ENCODE measurements at regions not wholly inside any gene's neighbourhood (a gene's known extent, or its start where the extent isn't known, plus 50 kb on each side); places are given as distances from the start of the nearest gene placed in this dataset.

DNA sequence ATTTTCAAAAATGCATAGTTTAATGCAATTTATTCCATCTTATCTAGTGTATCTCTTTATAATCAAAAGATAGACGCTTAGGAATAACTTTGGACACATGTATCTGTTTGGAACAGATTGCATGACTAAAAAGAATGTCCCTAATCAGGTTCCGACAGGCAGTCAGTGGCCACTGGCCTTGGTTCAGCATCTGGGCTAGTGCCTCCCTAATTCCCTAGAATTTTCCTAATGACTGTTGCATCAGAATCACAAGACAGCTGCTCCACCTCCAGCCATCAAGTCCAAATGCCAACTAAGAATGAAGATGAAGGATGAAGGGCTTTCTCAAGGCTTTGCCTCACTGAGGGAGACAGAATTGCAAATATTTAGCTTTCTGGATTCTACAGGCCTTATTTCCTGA is 173.8 kb downstream of the EFNB2 start:
- intact Hi-C loops (cut with DNase I), result no loop called here
- DNase-seq, result no peak

DNA sequence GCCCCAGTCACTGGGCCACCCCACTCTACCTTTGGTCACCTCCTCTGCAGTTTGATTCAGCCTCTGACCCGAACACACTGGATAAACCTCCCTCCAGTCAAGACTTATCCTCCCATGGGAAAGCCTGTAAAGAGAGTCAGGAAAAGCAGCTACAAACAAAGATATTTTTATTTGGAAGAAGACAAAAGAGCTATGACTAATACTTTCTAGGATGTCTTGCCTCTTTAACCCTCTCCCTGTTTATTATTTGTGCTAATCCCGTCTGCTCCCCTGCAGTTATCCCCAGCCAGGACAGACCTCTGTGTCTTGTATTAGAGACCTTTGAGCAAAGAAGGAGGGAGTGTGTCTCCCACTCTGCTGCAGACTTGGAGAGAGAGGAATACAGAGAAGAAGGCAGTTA is 178.3 kb downstream of the EFNB2 start:
- intact Hi-C loops (cut with DNase I), result no loop called here

DNA sequence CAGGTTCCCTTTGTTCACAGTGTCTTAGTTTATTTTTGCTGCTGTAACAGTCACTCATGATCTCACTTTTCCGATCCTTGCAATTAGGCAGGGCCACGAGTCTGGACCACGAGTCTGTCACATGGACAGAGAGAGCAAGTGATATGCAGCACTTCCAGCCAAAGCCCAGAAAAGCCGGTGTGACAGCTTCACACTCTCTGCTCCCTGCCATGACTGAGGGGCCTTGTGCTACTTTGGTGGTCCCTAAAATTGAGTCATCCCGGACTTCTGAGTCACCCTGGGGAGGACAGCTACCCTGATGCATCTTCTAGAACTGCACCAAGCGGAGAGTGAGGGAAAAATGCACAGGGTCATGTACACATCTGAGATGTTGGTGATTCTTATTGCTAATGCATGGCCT is 179.6 kb downstream of the EFNB2 start:
- no peak for DNase-seq
- intact Hi-C loops (cut with DNase I), result no loop called here

More for the DNA sequence above, 178.3 kb downstream of the EFNB2 start:
- no peak for DNase-seq

DNA sequence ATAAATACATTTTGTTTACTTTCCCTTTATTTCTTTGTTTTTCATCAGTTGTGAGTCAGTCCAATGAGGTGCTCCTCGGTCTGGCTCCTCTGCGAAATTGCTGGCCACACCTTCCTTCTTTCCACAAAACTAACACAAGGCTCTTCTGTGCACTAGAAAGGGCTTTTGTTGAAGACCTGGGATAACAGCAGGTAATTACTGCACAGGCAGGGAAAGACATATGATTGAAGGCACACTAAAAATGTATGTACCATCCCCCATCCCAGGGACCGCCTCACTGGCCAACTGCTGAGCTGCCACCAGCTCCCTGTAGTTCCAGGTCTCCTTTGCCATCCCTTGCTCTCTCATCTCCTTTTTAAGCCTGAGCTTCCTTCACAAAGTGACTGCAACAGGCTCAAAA is 180.5 kb downstream of the EFNB2 start:
- intact Hi-C loops (cut with DNase I), result no loop called here

DNA sequence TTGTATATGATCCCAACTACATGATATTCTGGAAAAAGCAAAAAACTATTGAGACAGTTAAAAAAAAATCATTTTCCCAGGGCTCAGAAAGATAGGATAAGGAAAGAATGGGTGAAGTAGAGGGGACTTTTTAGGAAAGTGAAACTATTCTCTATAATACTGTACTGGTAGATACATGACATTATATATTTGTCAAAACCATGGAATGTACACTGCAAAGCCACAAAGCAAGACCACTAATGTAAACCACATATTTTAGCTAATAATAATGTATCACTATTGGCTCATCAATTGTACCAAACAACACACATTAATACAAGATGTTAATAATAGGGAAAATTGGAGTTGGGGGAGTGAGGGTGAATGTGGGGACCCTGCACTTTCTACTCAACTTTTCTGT is 182.6 kb downstream of the EFNB2 start:
- DNase-seq, result no peak
- intact Hi-C loops (cut with DNase I), result no loop called here

More for the DNA sequence above, 180.5 kb downstream of the EFNB2 start:
- DNase-seq, result no peak

DNA sequence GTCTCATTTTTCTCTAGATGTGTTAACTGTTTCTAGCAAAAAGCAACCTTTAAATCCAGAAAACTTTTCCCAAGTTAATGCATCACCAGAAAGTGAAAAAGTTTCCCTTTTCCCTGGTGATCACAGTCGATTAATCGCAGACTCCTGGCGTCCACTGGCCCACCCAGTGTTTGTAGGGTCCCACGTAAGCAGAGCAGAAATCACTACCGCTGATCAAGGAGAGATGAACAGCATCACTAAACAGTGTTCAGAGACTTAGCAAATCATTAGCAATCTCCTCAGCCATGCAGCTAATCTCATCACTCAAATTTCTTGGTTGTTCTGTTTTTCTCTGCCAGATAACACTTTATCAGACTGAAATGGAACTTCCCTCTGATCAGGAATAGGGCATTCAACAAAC is 184.2 kb downstream of the EFNB2 start:
- intact Hi-C loops (cut with DNase I), result no loop called here
- no peak for DNase-seq

DNA sequence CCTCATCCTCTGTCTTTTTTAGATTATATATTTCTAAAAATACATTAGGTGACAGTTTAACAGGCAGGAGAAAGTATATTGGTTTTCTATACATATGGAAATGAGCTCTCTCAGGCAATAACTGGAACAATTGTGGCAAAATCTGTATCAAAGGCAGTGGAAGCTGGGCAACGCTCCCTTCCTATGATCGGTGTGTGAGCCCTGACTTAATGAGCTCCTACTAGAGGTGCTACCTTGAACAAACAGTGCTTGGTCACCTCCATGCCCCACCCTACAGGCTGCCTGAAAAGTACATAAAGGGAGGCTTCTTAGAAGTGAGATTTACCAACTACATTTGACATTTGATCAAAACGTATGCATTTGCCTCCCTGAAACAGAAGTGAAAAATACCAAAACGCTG is 185.3 kb downstream of the EFNB2 start:
- DNase-seq, result no peak
- intact Hi-C loops (cut with DNase I), result no loop called here

DNA sequence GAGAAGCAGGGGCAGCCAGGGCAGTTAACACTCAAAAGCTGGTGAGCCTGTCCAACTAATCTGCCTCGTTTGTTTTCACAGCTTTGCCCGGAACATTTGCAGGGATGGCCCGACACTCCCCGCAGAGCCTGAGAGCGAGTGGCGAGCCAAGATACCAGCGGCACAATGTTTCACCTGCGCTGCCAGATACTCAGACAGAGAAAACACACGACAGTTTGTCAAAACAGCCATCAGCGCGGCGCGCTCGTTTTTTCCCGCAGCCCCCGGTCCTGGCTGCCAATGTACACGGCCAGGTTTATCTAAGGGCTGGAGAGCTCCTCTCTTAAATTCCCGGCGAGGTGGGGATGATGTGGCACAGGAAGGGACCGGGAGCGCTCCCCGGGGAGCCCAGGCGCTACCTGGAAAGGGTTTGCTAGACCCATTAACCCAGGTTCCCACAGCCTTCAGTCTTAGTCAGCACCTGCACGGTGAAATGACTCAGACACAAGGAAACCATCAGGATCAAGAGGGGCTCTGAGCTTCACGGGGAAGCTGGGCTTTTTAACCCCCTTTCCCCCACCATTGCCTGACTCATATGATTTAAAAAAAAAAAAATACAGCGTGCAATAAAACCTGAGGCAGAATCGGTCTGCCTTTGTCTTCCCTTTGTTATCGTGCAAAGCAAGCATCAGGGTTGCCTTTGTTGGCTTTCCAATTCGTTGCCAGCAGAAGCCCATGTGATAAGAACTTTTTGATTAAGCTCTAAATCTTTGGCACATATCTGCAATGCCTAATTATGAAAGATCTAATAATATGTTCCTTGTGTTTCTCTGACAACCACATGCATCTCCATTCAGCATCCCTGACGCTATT is 186.2 kb downstream of the EFNB2 start:
- intact Hi-C loops (cut with DNase I), result no loop called here
- DNase-seq, result peak in 33 of 42 donors; percentile 17 to 68 (median 41)

DNA sequence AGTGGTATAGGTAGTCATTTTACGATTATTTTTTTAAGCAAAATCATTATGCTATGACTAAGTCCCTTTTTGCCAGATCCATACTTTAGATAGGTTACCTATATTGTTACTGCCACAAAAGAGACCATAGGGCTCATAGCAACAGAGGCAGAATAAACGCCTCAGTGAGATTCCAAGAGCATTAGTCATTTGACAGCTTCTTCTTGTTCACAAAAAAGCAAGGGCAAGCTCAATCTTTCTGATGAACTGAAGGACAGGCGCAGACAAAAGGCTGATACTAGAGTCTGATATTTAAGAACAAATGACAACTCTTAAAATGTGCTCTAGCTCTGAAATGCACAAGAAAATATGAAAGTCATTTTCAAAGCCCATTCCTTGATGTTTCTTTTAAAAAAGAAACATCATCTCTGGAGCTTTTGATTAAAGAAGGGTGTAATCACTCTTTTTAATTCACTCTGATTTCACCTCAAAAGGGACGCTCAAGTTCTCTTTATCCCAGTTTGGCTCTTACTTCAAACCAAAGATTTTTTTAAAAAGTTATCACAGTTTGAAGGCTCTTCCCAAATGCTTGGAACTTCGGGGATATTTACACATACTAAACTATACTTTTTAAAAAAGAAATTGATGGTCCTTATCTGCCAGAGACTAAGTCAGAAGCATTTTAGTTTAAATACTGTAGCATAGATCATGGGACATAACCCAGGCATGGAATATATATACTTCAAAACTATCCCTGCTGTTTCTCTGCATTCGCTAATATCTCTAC is 187.2 kb downstream of the EFNB2 start:
- no peak for DNase-seq
- intact Hi-C loops (cut with DNase I), result no loop called here

DNA sequence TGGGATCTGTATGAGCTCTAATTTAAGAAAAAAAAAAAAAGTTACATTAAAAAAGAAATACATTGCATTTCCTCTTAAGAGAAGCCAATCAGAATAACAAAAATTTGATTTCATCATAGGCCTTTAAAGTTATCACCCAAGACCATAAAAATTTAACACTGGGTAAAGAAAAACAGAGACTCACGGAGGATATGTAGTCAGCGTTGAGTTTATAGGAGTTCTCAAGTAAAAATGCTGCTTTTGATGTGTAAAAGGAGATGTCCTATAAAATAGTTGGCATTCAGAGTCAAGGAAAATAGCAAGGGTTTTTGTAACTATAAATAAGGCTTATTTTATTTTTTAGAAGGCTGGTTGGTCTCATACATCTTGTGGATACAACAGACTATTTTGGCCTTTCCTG is 191.1 kb downstream of the EFNB2 start:
- intact Hi-C loops (cut with DNase I), result no loop called here
- no peak for DNase-seq

DNA sequence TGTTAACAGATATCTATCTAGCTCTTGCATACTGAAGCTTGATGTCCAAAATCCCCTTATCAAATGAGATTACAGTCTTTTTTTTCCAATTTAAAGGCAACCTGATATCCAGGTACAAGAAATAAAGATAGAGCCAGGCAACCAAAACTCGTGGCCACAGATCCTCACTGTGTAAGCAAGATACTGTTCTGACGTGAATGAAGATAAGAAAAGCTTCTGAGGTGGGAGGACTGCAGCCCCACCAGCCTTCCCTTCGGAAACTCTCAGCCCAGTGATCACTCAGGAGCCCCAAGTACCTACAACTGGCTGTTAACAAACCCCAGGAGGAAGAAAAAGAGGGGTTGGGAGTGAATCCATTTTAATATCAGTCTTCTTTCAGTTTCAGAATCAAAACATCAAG is 191.6 kb downstream of the EFNB2 start:
- DNase-seq, result no peak
- intact Hi-C loops (cut with DNase I), result no loop called here

DNA sequence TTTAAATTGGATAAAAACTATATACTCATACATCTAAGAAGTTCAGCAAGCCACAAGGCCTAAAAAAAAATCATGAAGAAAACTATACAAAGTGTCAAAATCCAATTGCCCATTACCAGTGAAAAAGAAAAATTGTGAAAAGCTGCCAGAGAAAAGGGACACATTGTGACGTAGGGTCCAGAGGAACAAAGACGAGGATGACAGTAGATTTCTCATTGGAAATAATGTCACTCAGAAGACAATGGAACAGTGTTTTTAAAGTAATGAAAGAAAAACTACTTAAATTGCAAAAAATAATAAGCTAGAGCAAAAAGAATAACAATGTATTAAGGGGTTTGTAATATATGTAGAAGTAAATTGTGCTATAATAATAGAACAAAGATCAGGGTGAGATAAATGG is 195.2 kb downstream of the EFNB2 start:
- DNase-seq, result no peak
- intact Hi-C loops (cut with DNase I), result no loop called here

DNA sequence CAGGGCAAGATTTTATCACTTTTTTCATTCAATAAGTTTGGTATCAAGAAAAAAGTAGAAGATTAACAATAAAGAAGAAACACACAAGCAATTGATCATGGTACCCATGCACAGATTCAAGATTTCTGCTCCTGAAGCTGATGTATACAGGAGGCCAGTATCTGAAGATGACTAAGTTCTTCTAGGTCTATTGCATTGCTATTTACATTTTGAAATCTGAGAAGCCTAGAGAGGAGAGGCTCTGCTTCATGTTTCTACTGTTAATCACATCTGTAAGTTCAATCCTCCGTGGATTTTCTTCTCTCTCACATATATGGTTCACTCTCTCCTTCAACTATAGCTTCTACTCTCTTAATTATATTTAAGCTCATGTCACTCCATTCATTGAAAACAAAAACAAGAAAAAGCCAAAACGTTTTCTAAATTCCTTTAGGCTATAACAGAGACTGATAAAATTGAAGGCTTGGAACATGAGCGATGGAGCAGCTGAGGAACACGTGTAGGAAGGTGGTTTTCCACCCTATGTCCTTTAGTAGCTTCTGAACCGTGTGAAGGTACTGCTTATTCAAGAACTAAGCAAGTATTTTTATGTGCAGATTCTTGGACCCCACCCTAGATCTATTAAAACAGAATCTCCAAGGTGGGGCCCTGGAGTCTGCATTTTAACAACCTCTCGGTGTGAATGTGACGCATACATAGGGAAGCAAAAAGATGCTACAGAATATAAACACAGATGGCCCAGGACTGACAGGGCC is 198.2 kb downstream of the EFNB2 start:
- intact Hi-C loops (cut with DNase I), result no loop called here
- no peak for DNase-seq

DNA sequence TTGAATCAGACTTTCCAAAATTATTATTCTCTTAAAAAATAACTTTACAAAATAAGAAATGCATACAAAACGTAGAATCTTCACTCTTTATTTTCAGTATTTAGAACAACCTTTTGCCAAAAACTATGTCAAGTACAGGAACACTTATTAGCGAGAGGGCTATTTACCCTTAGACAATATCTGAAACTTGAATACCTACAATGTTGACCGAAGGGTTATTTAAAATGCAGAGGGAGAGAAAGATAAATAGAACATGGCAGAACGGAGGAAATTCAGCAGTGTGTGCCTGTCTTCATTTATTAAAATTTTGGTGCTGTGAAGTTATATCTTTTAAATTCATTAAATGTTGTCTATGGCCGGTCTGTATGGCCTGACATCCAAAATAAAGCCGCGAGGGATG is 198.8 kb downstream of the EFNB2 start:
- DNase-seq, result no peak
- intact Hi-C loops (cut with DNase I), result no loop called here

DNA sequence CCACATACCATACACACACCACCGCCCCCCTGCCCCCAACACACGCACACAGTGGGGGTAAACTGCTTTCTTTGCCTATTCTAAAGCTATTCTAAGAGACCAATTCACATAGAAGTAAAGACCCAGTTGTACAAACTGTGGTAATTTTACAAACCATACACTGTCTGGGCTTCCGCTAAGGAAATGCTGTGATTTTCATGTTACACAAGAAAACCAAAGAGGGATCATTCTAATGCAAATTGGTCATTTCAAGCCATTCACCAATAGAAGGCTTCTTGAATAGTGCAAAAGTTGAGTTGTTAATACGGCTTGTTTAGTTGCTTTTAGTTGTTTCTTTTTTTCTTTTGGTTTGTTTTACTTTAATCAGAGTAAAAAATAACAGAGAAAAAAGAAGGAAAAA is 202.8 kb downstream of the EFNB2 start:
- DNase-seq, result no peak
- intact Hi-C loops (cut with DNase I), result no loop called here

DNA sequence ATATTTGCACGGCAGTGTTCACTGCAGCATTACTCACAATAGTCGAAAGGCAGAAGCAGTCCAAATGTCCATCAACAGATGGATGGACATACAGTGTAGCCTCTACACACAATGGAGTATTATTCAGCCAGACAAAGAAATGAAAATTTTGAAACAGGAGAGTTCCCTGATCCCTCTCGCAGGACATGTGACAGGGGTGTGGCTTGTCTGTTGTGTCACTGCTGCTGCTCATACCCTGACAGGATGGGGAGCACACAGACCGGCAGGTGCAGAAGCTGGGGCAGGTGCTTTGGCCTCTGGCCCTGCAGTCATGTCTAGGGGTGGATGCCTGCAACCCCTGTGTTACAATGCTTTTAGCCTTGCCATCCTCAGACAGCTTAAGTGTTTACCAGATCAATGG is 204.3 kb downstream of the EFNB2 start:
- DNase-seq, result peak in 20 of 42 donors; percentile 15 to 57 (median 34)
- intact Hi-C loops (cut with DNase I), result no loop called here

DNA sequence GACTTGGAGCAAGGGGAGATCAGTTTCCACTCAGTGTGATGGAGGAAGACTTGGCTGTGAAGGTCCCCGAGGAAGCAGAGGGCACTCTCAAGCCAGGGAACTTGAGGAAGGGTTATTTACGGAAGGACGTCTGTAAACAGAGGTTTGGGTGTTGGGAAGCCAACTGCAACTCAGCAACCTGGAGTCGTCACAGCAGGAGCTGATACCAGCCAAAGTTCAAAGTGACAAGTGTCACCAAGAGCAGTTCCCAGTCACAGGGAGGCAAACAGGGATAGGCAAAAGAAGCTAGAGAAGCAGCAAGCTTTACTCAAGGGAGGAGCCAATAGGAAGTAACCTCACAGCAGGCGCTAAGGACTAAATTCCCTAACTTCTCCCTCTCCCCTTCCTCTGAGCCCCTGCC is 205.5 kb downstream of the EFNB2 start:
- DNase-seq, result no peak
- intact Hi-C loops (cut with DNase I), result no loop called here

DNA sequence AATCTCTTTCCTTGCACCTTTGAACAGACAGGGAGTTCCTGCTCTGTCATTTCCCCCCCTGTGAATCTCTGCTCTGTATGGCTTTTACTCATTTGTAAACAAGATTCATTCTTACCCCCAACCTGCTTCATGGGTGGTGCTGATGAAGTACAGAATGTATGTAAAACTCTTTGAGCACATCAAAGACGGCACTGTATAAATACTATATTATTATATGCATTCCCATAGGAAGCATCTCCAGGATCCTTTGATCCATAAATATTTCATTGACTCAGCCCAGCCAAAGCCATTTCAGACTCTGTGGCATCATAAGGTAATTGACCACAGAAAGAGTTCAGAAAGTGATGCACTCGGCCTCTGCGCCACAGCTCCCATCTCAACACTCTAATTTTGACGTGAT is 208.7 kb downstream of the EFNB2 start:
- DNase-seq, result no peak

DNA sequence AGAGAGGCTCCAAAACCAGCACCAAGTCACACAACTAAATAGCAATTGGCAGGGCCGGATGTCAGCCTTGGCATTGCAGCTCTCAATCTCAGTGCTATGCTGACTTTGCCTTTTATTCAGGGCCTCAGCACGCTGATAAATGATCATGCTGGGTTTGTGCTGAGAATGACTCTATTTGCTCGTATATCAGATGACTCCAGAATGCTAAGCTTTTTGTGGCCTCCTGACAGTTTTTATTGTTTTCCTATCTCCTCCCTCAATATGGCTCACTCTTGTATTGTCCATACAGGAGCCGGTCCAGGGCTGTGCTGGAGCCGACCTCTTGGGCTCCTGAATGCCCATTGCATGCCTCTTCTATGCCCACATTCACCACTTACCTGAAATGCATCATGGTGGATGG is 211.0 kb downstream of the EFNB2 start:
- intact Hi-C loops (cut with DNase I), result no loop called here
- no peak for DNase-seq

More for the DNA sequence above, 208.7 kb downstream of the EFNB2 start:
- intact Hi-C loops (cut with DNase I), result no loop called here

DNA sequence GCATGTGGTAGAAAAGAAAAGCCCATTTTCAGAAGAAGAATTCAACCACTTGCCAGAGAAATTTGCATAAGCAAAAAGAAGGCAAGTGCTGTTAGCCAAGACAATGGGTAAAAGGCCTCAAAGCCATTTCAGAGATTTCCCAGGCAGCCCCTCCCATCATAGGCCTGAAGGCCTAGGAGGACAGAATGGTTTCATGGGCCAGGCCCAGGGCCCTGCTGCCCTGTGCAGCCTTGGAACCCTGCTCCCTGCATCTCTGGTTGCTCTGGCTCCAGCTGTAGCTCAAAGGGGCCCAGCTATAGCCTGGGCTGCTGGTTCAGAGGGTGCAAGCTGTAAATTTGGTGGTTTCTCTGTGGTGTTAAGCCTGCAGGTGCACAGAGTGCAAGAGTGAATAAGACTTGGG is 212.8 kb downstream of the EFNB2 start:
- intact Hi-C loops (cut with DNase I), result no loop called here
- no peak for DNase-seq
